Right cardiac atrium (tissue), 5 donors: ENCODE measurements at regions not wholly inside any gene's neighbourhood (a gene's known extent, or its start where the extent isn't known, plus 50 kb on each side); places are given as distances from the start of the nearest gene placed in this dataset.
"Not testable (repeated sequence)": the region's sequence is repeated elsewhere in the genome, so short reads cannot be mapped to it uniquely, and the experiment has no call there.

Experiments
- ATAC-seq, 2 donors: fragments of 200-7000 bp; cut with Tn5 transposase; one replicate each; pipeline versions ENCODE4 v1.8.0 to v1.9.1; 2020; ENCODE audit warnings: moderate library complexity in 2 of 2, mild to moderate bottlenecking in 1 of 2
- DNase-seq, 3 donors: peaks; one replicate each; pipeline ENCODE4 v3.0.0-alpha.2; 2020
- H3K27ac ChIP-seq: one replicate; pipeline ENCODE4 v1.5.1; 2013; ENCODE audit warnings: mild to moderate bottlenecking, low read length, control low read depth, moderate library complexity
- H3K27me3 ChIP-seq: one replicate; pipeline ENCODE4 v1.6.1; 2013; ENCODE audit not compliant: control insufficient read depth, insufficient read depth
- H3K4me1 ChIP-seq: one replicate; pipeline ENCODE4 v1.6.1; 2013; ENCODE audit warnings: low read length; ENCODE audit not compliant: control insufficient read depth, insufficient read depth
- H3K4me3 ChIP-seq: one replicate; pipeline ENCODE4 v1.5.1; 2013; ENCODE audit warnings: low read length, control low read depth
- H3K9me3 ChIP-seq: one replicate; pipeline ENCODE4 v1.6.1; 2013; ENCODE audit warnings: low read length; ENCODE audit not compliant: control insufficient read depth
- WGBS: extraction: QIAGEN DNeasy Blood & Tissue Kit; methylation state at CpG from one replicate; pipeline ENCODE4 v1.1.7; 2013; 5-methylcytosine and 5-hydroxymethylcytosine counted together
- intact Hi-C, 4 donors: fragments of 100-400 bp; cut with DNase I; formaldehyde crosslinking; loops; one replicate each; pipeline versions ENCODE4 v1.11.0 to v1.14.0; 2022 to 2023
- donor health status: healthy with polysubstance abuse.
- donor health status: DM: no; HTN: yes; CAD: no.
- donor health status: DM: no; HTN: no; CAD: no.
- donor health status: DM: no; HTN: yes; CAD: no; lungs with severe emphysema.
- donor health status: DM: yes; HTN: yes; CAD: no.

GRCh38 chr6:144466716-144467115, 181.6 kb downstream of the UTRN start:
- intact Hi-C loops = no loop called here
- Histone ChIP-seq H3K9me3 (no peaks in the 10 kb centered on the region), H3K4me3 (no peak overlapping the region), H3K27me3 (no peaks in the 10 kb centered on the region), H3K4me1 (no peaks in the 10 kb centered on the region), H3K27ac (no peak overlapping the region)
- 83% methylated on average over 2 of the region's 2 CpGs for WGBS
- ATAC-seq (no peak), DNase-seq (no peak)

DNA sequence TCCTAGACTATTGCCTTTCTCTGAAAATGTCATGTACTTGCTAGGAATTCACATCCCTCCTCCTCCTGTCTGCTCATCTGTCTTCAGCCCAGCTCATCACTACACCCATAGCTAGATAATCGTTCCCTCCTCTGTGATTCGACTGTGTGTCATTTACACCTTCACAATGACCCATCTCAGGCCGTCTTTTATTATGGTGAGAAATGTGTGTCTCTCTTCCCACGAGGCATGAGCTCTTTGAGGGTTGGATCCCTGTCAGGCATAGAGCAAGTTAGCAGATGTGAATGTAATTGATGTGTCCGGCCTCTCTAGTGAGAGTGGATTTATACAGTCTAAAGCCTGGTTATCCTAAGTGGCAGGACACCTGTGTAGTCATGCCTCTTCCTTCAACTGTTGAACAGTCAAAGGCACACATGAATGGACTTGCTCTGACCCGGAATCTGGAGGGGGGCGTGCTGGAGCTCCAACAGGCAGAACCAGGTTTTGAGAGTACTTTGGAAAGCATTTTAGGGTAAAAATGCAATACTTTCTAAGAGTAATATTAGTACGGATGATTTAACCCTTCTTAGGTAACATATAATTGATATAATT, 182.1 kb downstream of the UTRN start:
- Histone ChIP-seq H3K9me3 (no peaks in the 10 kb centered on the region), H3K27ac (no peak overlapping the region), H3K4me1 (no peaks in the 10 kb centered on the region), H3K4me3 (no peak overlapping the region), H3K27me3 (no peaks in the 10 kb centered on the region)
- WGBS = 76% methylated on average over 8 of the region's 8 CpGs
- intact Hi-C loops = no loop called here
- no peak for DNase-seq
- no peak for ATAC-seq

GRCh38 chr6:144467921-144468320, 182.8 kb downstream of the UTRN start:
- Histone ChIP-seq H3K4me3 (no peak overlapping the region), H3K27me3 (no peaks in the 10 kb centered on the region), H3K9me3 (no peaks in the 10 kb centered on the region), H3K4me1 (no peaks in the 10 kb centered on the region), H3K27ac (no peak overlapping the region)
- no peak for ATAC-seq
- no peak for DNase-seq
- intact Hi-C loops = no loop called here
- WGBS = 89% methylated on average over 2 of the region's 2 CpGs

- intact Hi-C loops = no loop called here
- Histone ChIP-seq H3K9me3 (no peaks in the 10 kb centered on the region), H3K4me3 (no peak overlapping the region), H3K27me3 (no peaks in the 10 kb centered on the region), H3K27ac (no peak overlapping the region), H3K4me1 (no peaks in the 10 kb centered on the region)
- 93% methylated on average over 7 of the region's 7 CpGs for WGBS
- no peak for DNase-seq
- no peak for ATAC-seq
Measured at GRCh38 chr6:144468709-144469108, 183.6 kb downstream of the UTRN start.

GRCh38 chr6:144469144-144469575, 184.0 kb downstream of the UTRN start:
- intact Hi-C loops = no loop called here
- 97% methylated on average over 1 of the region's 1 CpG for WGBS
- no peaks in the 10 kb centered on the region for H3K4me1 ChIP-seq
- no peak overlapping the region for H3K27ac ChIP-seq
- no peak overlapping the region for H3K4me3 ChIP-seq
- DNase-seq (no peak), ATAC-seq (no peak)
- H3K27me3 ChIP-seq = no peaks in the 10 kb centered on the region
- H3K9me3 ChIP-seq = no peaks in the 10 kb centered on the region

- 99% methylated on average over 27 of the region's 27 CpGs for WGBS
- not testable (repeated sequence) for H3K27ac ChIP-seq, H3K4me1 ChIP-seq, H3K9me3 ChIP-seq, H3K27me3 ChIP-seq, H3K4me3 ChIP-seq, ATAC-seq
- intact Hi-C loops = loop anchor here in 1 of 4 donors (10.0 kb wide), 1 partner anchor 185 kb away; the partner anchor contains the start of gene UTRN
- peak in 1 of 3 donors; percentile 48 for DNase-seq
Measured at GRCh38 chr6:144470201-144470600, 185.1 kb downstream of the UTRN start.

DNA sequence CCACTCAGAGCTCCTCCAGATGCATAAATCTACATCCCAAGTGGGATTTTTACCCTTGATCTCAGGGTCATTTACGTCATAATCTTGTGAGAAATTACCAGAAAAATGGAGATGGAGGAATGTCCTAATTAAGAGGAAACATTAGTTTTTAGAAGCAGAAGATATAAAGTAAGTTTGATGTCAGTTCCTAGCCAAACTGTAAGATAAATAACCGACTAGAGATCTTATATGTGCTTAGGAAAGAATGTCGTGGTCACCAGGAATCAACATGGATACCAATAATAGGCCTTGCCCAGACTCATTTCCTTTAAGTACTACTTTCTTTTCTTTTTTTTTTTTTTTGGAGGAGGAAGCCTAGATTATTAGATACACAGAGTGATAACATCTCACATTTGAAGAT, 186.9 kb downstream of the UTRN start:
- no peak for DNase-seq
- Histone ChIP-seq H3K27ac (no peak overlapping the region), H3K27me3 (no peaks in the 10 kb centered on the region), H3K4me3 (no peak overlapping the region), H3K9me3 (no peaks in the 10 kb centered on the region), H3K4me1 (no peaks in the 10 kb centered on the region)
- 66% methylated on average over 3 of the region's 3 CpGs for WGBS
- intact Hi-C loops = loop anchor here in 1 of 4 donors (10.0 kb wide), 1 partner anchor 187 kb away; the partner anchor contains the start of gene UTRN
- no peak for ATAC-seq

DNA sequence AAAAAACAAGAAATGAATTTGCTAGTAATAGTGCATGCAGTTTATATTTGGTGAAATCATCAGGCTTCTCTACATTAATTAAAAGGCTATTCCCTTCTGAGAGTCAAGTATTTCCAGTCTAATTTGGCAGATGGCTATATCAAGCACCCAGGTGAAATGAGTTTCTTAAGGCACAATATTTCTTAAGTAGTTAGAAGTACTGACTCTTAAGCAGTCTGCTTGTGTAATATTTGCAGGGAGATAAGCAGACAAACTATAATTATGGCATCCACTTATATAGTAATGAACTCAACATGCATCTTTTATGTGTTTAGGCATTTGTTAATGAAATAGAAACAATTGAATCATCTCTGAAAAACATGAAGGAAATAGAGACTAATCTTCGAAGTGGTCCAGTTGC, 189.2 kb downstream of the UTRN start:
- intact Hi-C loops = loop anchor here in 1 of 4 donors (10.0 kb wide), 1 partner anchor 189 kb away; the partner anchor contains the start of gene UTRN

GRCh38 chr6:144474904-144475303, 189.8 kb downstream of the UTRN start:
- ATAC-seq (no peak), DNase-seq (no peak)
- H3K4me3 ChIP-seq = no peak overlapping the region
- no peak overlapping the region for H3K27ac ChIP-seq
- intact Hi-C loops = loop anchor here in 1 of 4 donors (10.0 kb wide), 1 partner anchor 190 kb away; the partner anchor contains the start of gene UTRN
- H3K9me3 ChIP-seq = no peaks in the 10 kb centered on the region
- no peaks in the 10 kb centered on the region for H3K27me3 ChIP-seq
- peaks cover 4% of the 10 kb centered on the region for H3K4me1 ChIP-seq

More for the DNA sequence above, 189.2 kb downstream of the UTRN start:
- DNase-seq (no peak), ATAC-seq (no peak)
- Histone ChIP-seq H3K4me3 (no peak overlapping the region), H3K27me3 (no peaks in the 10 kb centered on the region), H3K27ac (no peak overlapping the region), H3K9me3 (no peaks in the 10 kb centered on the region), H3K4me1 (peaks cover 1% of the 10 kb centered on the region)
- WGBS = 96% methylated on average over 1 of the region's 1 CpG

DNA sequence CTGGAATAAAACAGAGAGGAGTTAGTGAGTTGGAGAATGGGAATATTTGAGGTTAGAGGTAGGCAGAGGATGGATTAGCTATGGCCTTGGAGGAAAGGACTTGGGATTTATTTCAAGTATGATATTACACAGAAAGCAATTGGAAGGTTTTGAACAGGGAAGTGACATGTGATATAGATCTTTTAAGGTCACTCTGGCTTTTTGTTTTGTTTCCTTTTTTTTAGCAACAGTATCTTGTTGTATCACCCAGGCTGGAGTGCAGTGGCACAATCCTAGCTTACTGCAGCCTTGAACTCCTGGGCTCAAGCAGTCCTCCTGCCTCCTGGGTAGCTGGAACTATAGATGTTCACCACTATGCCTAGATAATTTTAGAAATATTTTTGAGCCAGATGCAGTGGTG, 190.3 kb downstream of the UTRN start:
- Histone ChIP-seq H3K4me3 (no peak overlapping the region), H3K4me1 (peaks cover 4% of the 10 kb centered on the region), H3K27me3 (no peaks in the 10 kb centered on the region), H3K9me3 (no peaks in the 10 kb centered on the region), H3K27ac (no peak overlapping the region)
- no peak for ATAC-seq
- intact Hi-C loops = loop anchor here in 1 of 4 donors (10.0 kb wide), 1 partner anchor 191 kb away; the partner anchor contains the start of gene UTRN
- DNase-seq = no peak

GRCh38 chr6:144476286-144476685, 191.2 kb downstream of the UTRN start:
- Histone ChIP-seq H3K9me3 (no peaks in the 10 kb centered on the region), H3K4me3 (no peak overlapping the region), H3K4me1 (peaks cover 4% of the 10 kb centered on the region), H3K27me3 (no peaks in the 10 kb centered on the region), H3K27ac (no peak overlapping the region)
- 85% methylated on average over 3 of the region's 3 CpGs for WGBS
- DNase-seq (no peak), ATAC-seq (no peak)
- intact Hi-C loops = loop anchor here in 1 of 4 donors (10.0 kb wide), 1 partner anchor 191 kb away; the partner anchor contains the start of gene UTRN
